Stimulated activated naive CD8-positive, alpha-beta T cell treated with anti-CD3 and anti-CD28 coated beads, Interleukin-15, amount 100 ng/mL, for 72 hours (primary cell): ENCODE measurements at regions not wholly inside any gene's neighbourhood (a gene's known extent, or its start where the extent isn't known, plus 50 kb on each side); places are given as distances from the start of the nearest gene placed in this dataset.
A peak's percentile ranks its signal among the peaks of the same experiment; 100 is the strongest.

Experiments
- ATAC-seq: fragments of 150-1000 bp; cut with Tn5 transposase; 2 replicates; pipeline ENCODE4 v1.10.0; 2021; ENCODE audit warnings: mild to moderate bottlenecking, moderate library complexity
- DNase-seq, 2 donors: peaks; one replicate each; pipeline ENCODE4 v3.0.0; 2021 to 2022
- H3K27ac Mint-ChIP-seq, 2 donors: one replicate each; pipeline ENCODE4 v1.8.0; 2022; ENCODE audit warnings: mild to moderate bottlenecking in 2 of 2, mixed read lengths in 2 of 2, moderate library complexity in 2 of 2
- H3K27me3 Mint-ChIP-seq: one replicate; pipeline ENCODE4 v1.8.0; 2022; ENCODE audit warnings: mixed read lengths
- H3K4me1 Mint-ChIP-seq: one replicate; pipeline ENCODE4 v1.8.0; 2022; ENCODE audit warnings: mild to moderate bottlenecking, mixed read lengths
- H3K4me3 Mint-ChIP-seq, 2 donors: one replicate each; pipeline ENCODE4 v1.8.0; 2022; ENCODE audit warnings: mild to moderate bottlenecking in 2 of 2, mixed read lengths in 2 of 2, moderate library complexity in 1 of 2
- H3K9me3 Mint-ChIP-seq, 2 donors: one replicate each; pipeline ENCODE4 v1.8.0; 2022; ENCODE audit warnings: mixed read lengths in 2 of 2

- ATAC-seq: peak; percentile 62
- H3K27me3 Mint-ChIP-seq: no peaks in the 10 kb centered on the region
- H3K27ac Mint-ChIP-seq: no peak overlapping the region
- no peaks in the 10 kb centered on the region for H3K9me3 Mint-ChIP-seq
- peaks cover 76% of the 10 kb centered on the region for H3K4me1 Mint-ChIP-seq
- DNase-seq: no peak
- peak overlapping the region in 1 of 2 donors; percentile 52 for H3K4me3 Mint-ChIP-seq
These were observed 410.4 kb downstream of the SHQ1 start for GRCh38 chr3:72437661-72438406.

- DNase-seq (no peak), ATAC-seq (peak; percentile 75)
- Mint-ChIP-seq H3K9me3 (no peaks in the 10 kb centered on the region), H3K4me3 (peak overlapping the region in 1 of 2 donors; percentile 52), H3K27me3 (no peaks in the 10 kb centered on the region), H3K27ac (no peak overlapping the region), H3K4me1 (peaks cover 76% of the 10 kb centered on the region)
These were observed 411.2 kb downstream of the SHQ1 start for GRCh38 chr3:72436863-72437592.

GRCh38 chr3:72434296-72434695 lies 413.9 kb downstream of the SHQ1 start:
- Mint-ChIP-seq H3K4me3 (no peak overlapping the region), H3K27ac (no peak overlapping the region), H3K4me1 (peaks cover 75% of the 10 kb centered on the region), H3K27me3 (no peaks in the 10 kb centered on the region), H3K9me3 (no peaks in the 10 kb centered on the region)
- DNase-seq (no peak), ATAC-seq (no peak)

- no peak for ATAC-seq
- Mint-ChIP-seq H3K9me3 (no peaks in the 10 kb centered on the region), H3K4me1 (peaks cover 75% of the 10 kb centered on the region), H3K27ac (no peak overlapping the region), H3K27me3 (no peaks in the 10 kb centered on the region), H3K4me3 (no peak overlapping the region)
- no peak for DNase-seq
These were observed 416.0 kb downstream of the SHQ1 start for GRCh38 chr3:72432246-72432645.

- Mint-ChIP-seq H3K4me1 (peaks cover 95% of the 10 kb centered on the region), H3K4me3 (no peak overlapping the region), H3K27me3 (no peaks in the 10 kb centered on the region), H3K27ac (peak overlapping the region in 1 of 2 donors; percentile 77), H3K9me3 (no peaks in the 10 kb centered on the region)
- DNase-seq (no peak), ATAC-seq (no peak)
These were observed 418.5 kb downstream of the SHQ1 start for GRCh38 chr3:72429589-72430353.

GRCh38 chr3:72428803-72429202 lies 419.4 kb downstream of the SHQ1 start:
- Mint-ChIP-seq H3K4me1 (peaks cover 97% of the 10 kb centered on the region), H3K27ac (peak overlapping the region in 1 of 2 donors; percentile 42), H3K4me3 (peak overlapping the region; percentile 30 to 34), H3K9me3 (no peaks in the 10 kb centered on the region), H3K27me3 (no peaks in the 10 kb centered on the region)
- ATAC-seq: no peak
- no peak for DNase-seq

- DNase-seq: no peak
- H3K27ac Mint-ChIP-seq: peak overlapping the region in 1 of 2 donors; percentile 86
- no peaks in the 10 kb centered on the region for H3K27me3 Mint-ChIP-seq
- no peak for ATAC-seq
- peaks cover 90% of the 10 kb centered on the region for H3K4me1 Mint-ChIP-seq
- no peaks in the 10 kb centered on the region for H3K9me3 Mint-ChIP-seq
- peak overlapping the region; percentile 61 to 80 for H3K4me3 Mint-ChIP-seq
These were observed 420.6 kb downstream of the SHQ1 start for GRCh38 chr3:72427624-72428023.

GRCh38 chr3:72426618-72427397 lies 421.4 kb downstream of the SHQ1 start:
- H3K4me3 Mint-ChIP-seq: peak overlapping the region; percentile 61 to 80
- H3K27me3 Mint-ChIP-seq: no peaks in the 10 kb centered on the region

GRCh38 chr3:72423643-72424042 lies 424.6 kb downstream of the SHQ1 start:
- Mint-ChIP-seq H3K4me1 (peaks cover 74% of the 10 kb centered on the region), H3K27me3 (no peaks in the 10 kb centered on the region), H3K27ac (peak overlapping the region in 1 of 2 donors; percentile 48)

More at GRCh38 chr3:72426618-72427397, 421.4 kb downstream of the SHQ1 start:
- Mint-ChIP-seq H3K4me1 (peaks cover 90% of the 10 kb centered on the region), H3K9me3 (peaks cover 8% of the 10 kb centered on the region in 2 donors), H3K27ac (peak overlapping the region; percentile 51 to 91)
- DNase-seq (no peak), ATAC-seq (peak; percentile 92)

GRCh38 chr3:72421786-72422185 lies 426.5 kb downstream of the SHQ1 start:
- H3K9me3 Mint-ChIP-seq: peaks cover 9 to 13% of the 10 kb centered on the region in 2 donors
- ATAC-seq: no peak
- peaks cover 64% of the 10 kb centered on the region for H3K4me1 Mint-ChIP-seq
- H3K27me3 Mint-ChIP-seq: no peaks in the 10 kb centered on the region
- DNase-seq: no peak
- no peak overlapping the region for H3K4me3 Mint-ChIP-seq
- H3K27ac Mint-ChIP-seq: no peak overlapping the region

More at GRCh38 chr3:72423643-72424042, 424.6 kb downstream of the SHQ1 start:
- peaks cover 9 to 13% of the 10 kb centered on the region in 2 donors for H3K9me3 Mint-ChIP-seq
- H3K4me3 Mint-ChIP-seq: no peak overlapping the region
- DNase-seq (no peak), ATAC-seq (no peak)

GRCh38 chr3:72421126-72421525 lies 427.1 kb downstream of the SHQ1 start:
- no peak for DNase-seq
- no peak for ATAC-seq
- no peak overlapping the region for H3K4me3 Mint-ChIP-seq
- H3K27me3 Mint-ChIP-seq: no peaks in the 10 kb centered on the region
- no peak overlapping the region for H3K27ac Mint-ChIP-seq
- H3K9me3 Mint-ChIP-seq: peaks cover 9 to 13% of the 10 kb centered on the region in 2 donors
- H3K4me1 Mint-ChIP-seq: peaks cover 64% of the 10 kb centered on the region

GRCh38 chr3:72418856-72419255 lies 429.4 kb downstream of the SHQ1 start:
- Mint-ChIP-seq H3K27ac (no peak overlapping the region), H3K4me3 (peak overlapping the region in 1 of 2 donors; percentile 13), H3K4me1 (peaks cover 63% of the 10 kb centered on the region), H3K27me3 (no peaks in the 10 kb centered on the region), H3K9me3 (peaks cover 9 to 13% of the 10 kb centered on the region in 2 donors)
- ATAC-seq: no peak
- no peak for DNase-seq

GRCh38 chr3:72418244-72418643 lies 430.0 kb downstream of the SHQ1 start:
- peak; percentile 78 for ATAC-seq

GRCh38 chr3:72414481-72415016 lies 433.7 kb downstream of the SHQ1 start:
- peaks cover 84% of the 10 kb centered on the region for H3K4me1 Mint-ChIP-seq
- DNase-seq (no peak), ATAC-seq (no peak)
- H3K27me3 Mint-ChIP-seq: no peaks in the 10 kb centered on the region
- H3K27ac Mint-ChIP-seq: no peak overlapping the region
- no peaks in the 10 kb centered on the region for H3K9me3 Mint-ChIP-seq
- H3K4me3 Mint-ChIP-seq: no peak overlapping the region

More at GRCh38 chr3:72418244-72418643, 430.0 kb downstream of the SHQ1 start:
- H3K27ac Mint-ChIP-seq: peak overlapping the region in 1 of 2 donors; percentile 48
- H3K9me3 Mint-ChIP-seq: peaks cover 9 to 13% of the 10 kb centered on the region in 2 donors
- DNase-seq: no peak
- H3K27me3 Mint-ChIP-seq: no peaks in the 10 kb centered on the region
- peaks cover 64% of the 10 kb centered on the region for H3K4me1 Mint-ChIP-seq
- peak overlapping the region; percentile 13 to 44 for H3K4me3 Mint-ChIP-seq
